Upper lobe of left lung (tissue), 4 donors: ENCODE measurements at regions not wholly inside any gene's neighbourhood (a gene's known extent, or its start where the extent isn't known, plus 50 kb on each side); places are given as distances from the start of the nearest gene placed in this dataset.

ENCODE experiments used
- POLR2A ChIP-seq, 4 donors: fragments of 450-650 bp; IDR thresholded peaks; one replicate each; pipeline ENCODE4 v1.5.1; 2016 to 2017; ENCODE audit warnings: antibody characterized with exemption in 4 of 4, mild to moderate bottlenecking in 2 of 4
- POLR2AphosphoS5 ChIP-seq, 2 donors: sonication (generic); formaldehyde crosslinking; IDR thresholded peaks; one replicate each; pipeline ENCODE4 v1.5.1; 2017; ENCODE audit warnings: antibody characterized with exemption in 2 of 2
- TF ChIP-seq, protein P1 (sequence below), 6 experiments: fragments of 450-650 bp in 4 of 6; fragments of 200-600 bp in 2 of 6; sonication (generic) in 2 of 6; IDR thresholded peaks; one replicate each; pipeline ENCODE4 v1.5.1; 2016 to 2019; ENCODE audit warnings: antibody characterized with exemption in 6 of 6

DNA sequence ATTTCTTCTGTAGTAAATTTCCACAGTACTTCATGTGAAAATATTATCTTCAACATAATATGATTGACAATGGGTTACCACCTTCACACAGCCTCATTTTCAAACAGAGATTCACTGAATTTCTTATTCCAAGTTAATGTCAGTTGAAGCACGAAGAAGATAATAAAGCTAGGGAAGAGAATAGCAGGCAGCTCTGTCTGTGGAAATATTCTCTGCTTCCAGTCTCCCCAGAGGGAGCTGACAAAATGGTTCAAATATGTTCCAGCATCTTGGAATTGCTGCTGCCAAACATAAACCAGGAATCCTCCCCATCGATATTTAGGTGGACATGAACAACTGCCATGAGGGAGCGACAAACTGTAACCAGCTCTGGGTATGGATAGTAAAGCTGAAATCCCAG, 224.8 kb downstream of the GJA1 start:
- TF ChIP-seq, protein P1, sequence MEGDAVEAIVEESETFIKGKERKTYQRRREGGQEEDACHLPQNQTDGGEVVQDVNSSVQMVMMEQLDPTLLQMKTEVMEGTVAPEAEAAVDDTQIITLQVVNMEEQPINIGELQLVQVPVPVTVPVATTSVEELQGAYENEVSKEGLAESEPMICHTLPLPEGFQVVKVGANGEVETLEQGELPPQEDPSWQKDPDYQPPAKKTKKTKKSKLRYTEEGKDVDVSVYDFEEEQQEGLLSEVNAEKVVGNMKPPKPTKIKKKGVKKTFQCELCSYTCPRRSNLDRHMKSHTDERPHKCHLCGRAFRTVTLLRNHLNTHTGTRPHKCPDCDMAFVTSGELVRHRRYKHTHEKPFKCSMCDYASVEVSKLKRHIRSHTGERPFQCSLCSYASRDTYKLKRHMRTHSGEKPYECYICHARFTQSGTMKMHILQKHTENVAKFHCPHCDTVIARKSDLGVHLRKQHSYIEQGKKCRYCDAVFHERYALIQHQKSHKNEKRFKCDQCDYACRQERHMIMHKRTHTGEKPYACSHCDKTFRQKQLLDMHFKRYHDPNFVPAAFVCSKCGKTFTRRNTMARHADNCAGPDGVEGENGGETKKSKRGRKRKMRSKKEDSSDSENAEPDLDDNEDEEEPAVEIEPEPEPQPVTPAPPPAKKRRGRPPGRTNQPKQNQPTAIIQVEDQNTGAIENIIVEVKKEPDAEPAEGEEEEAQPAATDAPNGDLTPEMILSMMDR (IDR thresholded peaks at IDR 0.05): no peak
- TF ChIP-seq POLR2A (IDR thresholded peaks at IDR 0.05) (no peak), POLR2AphosphoS5 (IDR thresholded peaks at IDR 0.05) (no peak)
